Astrocyte of the spinal cord (primary cell): ENCODE measurements at regions not wholly inside any gene's neighbourhood (a gene's known extent, or its start where the extent isn't known, plus 50 kb on each side); places are given as distances from the start of the nearest gene placed in this dataset.

Source experiments
- DNase-seq: peaks from one replicate; pipeline ENCODE4 v3.0.0; 2011; ENCODE audit warnings: low read depth, low spot score
- H3K4me3 ChIP-seq: 2 replicates; pipeline ENCODE4 v1.5.1; 2011; ENCODE audit warnings: low read depth, mild to moderate bottlenecking, low read length, moderate library complexity
- in situ Hi-C: cut with HindIII; loops from 2 replicates; pipeline ENCODE4 v1.10.0; 2017; ENCODE audit warnings: low sequenced_read_pairs
- TF ChIP-seq, protein P1 (sequence below): IDR thresholded peaks from 2 replicates; pipeline ENCODE4 v1.5.1; 2012; ENCODE audit warnings: low read depth, mild to moderate bottlenecking, low read length, inconsistent platforms

GRCh38 chr21:28602546-28602945 is 390.1 kb downstream of the LTN1 start:
- H3K4me3 ChIP-seq = no peak overlapping the region
- DNase-seq = no peak
- TF ChIP-seq, protein P1, sequence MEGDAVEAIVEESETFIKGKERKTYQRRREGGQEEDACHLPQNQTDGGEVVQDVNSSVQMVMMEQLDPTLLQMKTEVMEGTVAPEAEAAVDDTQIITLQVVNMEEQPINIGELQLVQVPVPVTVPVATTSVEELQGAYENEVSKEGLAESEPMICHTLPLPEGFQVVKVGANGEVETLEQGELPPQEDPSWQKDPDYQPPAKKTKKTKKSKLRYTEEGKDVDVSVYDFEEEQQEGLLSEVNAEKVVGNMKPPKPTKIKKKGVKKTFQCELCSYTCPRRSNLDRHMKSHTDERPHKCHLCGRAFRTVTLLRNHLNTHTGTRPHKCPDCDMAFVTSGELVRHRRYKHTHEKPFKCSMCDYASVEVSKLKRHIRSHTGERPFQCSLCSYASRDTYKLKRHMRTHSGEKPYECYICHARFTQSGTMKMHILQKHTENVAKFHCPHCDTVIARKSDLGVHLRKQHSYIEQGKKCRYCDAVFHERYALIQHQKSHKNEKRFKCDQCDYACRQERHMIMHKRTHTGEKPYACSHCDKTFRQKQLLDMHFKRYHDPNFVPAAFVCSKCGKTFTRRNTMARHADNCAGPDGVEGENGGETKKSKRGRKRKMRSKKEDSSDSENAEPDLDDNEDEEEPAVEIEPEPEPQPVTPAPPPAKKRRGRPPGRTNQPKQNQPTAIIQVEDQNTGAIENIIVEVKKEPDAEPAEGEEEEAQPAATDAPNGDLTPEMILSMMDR = no peak
- in situ Hi-C loops = no loop called here

DNA sequence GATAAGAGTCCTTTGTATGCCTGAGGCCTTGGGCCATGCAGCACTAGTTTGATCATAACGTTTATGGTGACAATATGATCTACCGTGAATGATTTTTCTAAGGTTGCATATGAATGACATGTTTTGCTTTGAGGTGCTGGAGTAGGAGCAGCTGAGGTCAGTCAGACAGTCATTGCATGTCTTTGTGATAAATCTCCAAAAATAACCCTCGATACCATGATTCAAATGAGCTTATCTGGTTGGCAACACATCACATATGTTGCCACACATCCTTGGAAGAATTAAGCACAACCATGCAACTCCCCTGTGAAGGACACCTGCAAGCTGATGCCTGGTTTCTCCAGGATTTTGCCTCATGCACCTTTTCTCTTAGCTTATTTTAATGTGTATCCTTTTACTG is 394.5 kb downstream of the LTN1 start:
- in situ Hi-C loops = no loop called here
- no peak for DNase-seq
- H3K4me3 ChIP-seq = no peak overlapping the region
- TF ChIP-seq, protein P1 = no peak

- in situ Hi-C loops = no loop called here
- no peak for DNase-seq
- no peak overlapping the region for H3K4me3 ChIP-seq
- TF ChIP-seq, protein P1 = no peak
Measured at GRCh38 chr21:28592205-28592865, 400.3 kb downstream of the LTN1 start.

GRCh38 chr21:28590676-28591075 is 402.0 kb downstream of the LTN1 start:
- TF ChIP-seq, protein P1 = no peak
- H3K4me3 ChIP-seq = no peak overlapping the region
- in situ Hi-C loops = no loop called here
- no peak for DNase-seq

DNA sequence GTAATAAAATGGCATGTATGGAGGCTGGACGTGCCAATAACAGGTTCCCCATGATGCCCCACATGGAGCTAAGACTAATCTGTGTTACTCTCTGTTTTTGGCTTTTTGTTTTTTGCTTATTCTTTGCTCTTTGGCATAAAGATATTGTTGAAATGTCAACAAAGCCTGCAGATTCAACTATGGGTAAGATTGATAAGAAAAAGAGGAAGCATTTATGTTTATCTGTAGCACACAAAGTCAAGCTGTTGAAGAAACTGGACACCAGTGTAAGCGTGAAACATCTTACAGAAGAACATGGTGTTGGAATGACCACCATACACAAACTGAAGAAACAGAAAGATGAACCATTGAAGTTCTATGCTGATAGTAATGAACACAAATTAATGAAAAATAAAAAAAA is 402.7 kb downstream of the LTN1 start:
- no peak overlapping the region for H3K4me3 ChIP-seq
- TF ChIP-seq, protein P1 = no peak
- no peak for DNase-seq
- in situ Hi-C loops = no loop called here

DNA sequence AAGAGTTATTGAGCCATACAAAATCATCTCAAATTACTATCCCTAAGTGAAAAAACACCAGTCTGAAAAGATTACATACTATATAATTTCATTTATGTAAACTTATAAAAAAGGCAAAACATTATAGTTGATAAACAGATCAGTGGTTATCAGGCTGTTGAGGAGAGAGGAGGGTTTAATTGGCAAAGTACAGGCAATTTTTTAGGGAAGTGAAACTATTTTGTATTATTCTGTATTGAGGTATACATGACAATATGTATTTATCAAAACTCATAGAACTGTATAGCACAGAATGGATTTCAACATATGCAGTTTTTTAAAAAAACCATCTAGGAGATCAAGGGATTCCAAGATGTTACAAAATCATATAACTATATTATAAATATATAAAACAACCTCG is 403.7 kb downstream of the LTN1 start:
- in situ Hi-C loops = no loop called here
- H3K4me3 ChIP-seq = no peak overlapping the region
- TF ChIP-seq, protein P1 = no peak
- no peak for DNase-seq
